ENCODE measurements at regions not wholly inside any gene's neighbourhood (a gene's known extent, or its start where the extent isn't known, plus 50 kb on each side); places are given as distances from the start of the nearest gene placed in this dataset.
"Not testable (repeated sequence)": the region's sequence is repeated elsewhere in the genome, so short reads cannot be mapped to it uniquely, and the experiment has no call there.

DNA sequence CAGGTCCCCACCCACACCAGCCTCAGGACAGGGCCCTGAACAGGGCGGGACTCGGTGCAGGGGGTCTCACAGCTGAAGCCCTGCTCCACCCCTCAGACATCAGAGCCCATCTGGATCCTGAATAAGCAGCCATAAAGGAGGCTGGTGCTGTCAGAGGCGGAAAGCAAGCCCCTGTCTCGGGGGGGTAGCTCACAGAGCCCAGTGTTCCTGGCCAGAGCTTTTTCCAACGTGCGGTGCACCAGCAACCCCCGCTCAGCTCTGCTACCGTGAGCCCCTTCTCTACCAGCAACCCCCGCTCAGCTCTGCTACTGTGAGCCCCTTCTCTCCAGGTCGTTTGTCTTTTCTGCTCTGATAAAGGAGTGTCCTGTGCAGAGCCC, 136.5 kb upstream of the SFSWAP start:
- no peak for DNase-seq (ENCODE audit: extremely low read depth, low read depth)
- TF ChIP-seq, protein P1, sequence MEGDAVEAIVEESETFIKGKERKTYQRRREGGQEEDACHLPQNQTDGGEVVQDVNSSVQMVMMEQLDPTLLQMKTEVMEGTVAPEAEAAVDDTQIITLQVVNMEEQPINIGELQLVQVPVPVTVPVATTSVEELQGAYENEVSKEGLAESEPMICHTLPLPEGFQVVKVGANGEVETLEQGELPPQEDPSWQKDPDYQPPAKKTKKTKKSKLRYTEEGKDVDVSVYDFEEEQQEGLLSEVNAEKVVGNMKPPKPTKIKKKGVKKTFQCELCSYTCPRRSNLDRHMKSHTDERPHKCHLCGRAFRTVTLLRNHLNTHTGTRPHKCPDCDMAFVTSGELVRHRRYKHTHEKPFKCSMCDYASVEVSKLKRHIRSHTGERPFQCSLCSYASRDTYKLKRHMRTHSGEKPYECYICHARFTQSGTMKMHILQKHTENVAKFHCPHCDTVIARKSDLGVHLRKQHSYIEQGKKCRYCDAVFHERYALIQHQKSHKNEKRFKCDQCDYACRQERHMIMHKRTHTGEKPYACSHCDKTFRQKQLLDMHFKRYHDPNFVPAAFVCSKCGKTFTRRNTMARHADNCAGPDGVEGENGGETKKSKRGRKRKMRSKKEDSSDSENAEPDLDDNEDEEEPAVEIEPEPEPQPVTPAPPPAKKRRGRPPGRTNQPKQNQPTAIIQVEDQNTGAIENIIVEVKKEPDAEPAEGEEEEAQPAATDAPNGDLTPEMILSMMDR (IDR thresholded peaks at IDR 0.05; ENCODE audit: low read depth, low read length) = no peak

DNA sequence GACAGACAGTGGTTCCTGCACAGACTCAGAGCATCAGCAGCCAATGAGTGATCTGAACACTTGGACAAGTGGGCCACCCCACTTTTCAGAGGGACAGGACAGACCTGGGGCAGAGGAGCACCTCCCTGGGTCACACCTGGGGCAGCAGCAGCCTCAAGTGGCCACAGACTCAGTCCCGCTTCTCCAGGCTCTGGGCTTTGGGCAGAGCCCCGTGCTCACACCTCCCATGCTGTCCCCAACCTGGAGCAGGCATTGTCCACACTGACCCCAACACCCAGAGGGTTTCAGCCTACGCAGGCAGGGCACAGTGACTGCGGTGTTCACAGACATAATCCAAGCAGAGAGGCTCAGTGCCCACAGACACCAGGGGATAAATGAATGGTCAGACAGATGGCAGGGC, 135.5 kb upstream of the SFSWAP start:
- TF ChIP-seq, protein P1 (IDR thresholded peaks at IDR 0.05; ENCODE audit: low read depth, low read length) = no peak
- DNase-seq (ENCODE audit: extremely low read depth, low read depth) = no peak

DNA sequence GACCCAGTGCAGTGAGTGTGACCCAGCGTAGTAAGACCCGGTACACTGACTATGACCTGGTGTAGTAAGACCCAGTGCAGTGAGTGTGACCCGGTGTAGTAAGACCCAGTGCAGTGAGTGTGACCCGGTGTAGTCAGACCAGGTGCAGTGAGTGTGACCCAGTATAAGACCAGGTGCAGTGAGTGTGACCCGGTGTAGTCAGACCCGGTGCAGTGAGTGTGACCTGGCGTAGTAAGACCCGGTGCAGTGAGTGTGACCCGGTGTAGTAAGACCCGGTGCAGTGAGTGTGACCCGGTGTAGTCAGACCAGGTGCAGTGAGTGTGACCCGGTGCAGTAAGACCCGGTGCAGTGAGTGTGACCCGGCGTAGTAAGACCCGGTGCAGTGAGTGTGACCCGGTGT, 134.2 kb upstream of the SFSWAP start:
- DNase-seq (ENCODE audit: extremely low read depth, low read depth) = not testable (repeated sequence)

DNA sequence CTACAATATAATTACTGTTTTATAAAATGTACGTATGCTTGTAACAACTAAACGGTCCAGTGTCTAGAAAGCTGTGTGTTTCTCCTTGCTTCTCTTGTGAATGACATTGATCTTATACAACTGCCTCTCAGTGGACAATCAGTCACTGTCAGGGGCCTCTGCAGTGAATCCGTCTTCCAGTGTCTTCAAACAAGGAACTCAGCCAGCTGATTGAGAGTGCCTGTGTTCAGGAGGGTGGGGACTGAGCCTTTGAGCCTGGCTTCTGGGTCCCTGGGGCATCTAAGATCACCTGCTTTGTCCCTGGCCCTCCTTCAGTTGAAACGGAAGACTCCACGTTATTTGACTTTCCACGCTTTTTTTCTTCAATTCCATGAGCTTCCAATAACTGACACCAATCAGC, 133.1 kb upstream of the SFSWAP start:
- DNase-seq (ENCODE audit: extremely low read depth, low read depth) = no peak
- TF ChIP-seq, protein P1 (IDR thresholded peaks at IDR 0.05; ENCODE audit: low read depth, low read length) = no peak

DNA sequence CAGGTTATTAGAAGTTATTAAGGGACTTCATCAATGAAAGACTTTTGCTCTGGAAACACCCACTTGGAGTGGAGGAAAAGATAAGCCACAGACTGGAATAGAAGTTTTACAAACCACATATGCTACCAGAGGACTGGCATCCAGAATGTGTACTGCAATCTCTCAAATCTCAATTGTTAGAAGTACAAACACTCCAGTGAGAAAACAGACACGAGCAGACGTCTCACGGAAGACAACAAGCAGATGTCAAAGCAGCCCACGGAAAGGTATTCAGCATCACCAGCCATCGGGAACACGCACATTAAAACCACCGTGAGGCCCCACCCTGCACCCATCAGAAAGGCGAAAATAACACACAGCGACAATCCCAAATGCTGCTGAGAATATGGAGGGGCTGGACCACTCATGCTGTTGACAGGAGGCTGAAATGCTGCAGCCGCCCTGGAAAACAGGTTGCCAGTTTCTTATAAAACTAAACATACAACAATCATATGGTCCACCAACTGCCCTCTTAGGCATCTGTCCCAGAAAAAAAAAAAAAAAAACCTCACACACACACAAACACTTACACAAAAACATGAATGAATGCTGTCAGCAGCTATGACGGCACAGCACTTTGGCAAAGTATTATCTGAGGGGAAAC, 131.9 kb upstream of the SFSWAP start:
- no peak for DNase-seq (ENCODE audit: extremely low read depth, low read depth)
- TF ChIP-seq, protein P1 (IDR thresholded peaks at IDR 0.05; ENCODE audit: low read depth, low read length) = no peak

DNA sequence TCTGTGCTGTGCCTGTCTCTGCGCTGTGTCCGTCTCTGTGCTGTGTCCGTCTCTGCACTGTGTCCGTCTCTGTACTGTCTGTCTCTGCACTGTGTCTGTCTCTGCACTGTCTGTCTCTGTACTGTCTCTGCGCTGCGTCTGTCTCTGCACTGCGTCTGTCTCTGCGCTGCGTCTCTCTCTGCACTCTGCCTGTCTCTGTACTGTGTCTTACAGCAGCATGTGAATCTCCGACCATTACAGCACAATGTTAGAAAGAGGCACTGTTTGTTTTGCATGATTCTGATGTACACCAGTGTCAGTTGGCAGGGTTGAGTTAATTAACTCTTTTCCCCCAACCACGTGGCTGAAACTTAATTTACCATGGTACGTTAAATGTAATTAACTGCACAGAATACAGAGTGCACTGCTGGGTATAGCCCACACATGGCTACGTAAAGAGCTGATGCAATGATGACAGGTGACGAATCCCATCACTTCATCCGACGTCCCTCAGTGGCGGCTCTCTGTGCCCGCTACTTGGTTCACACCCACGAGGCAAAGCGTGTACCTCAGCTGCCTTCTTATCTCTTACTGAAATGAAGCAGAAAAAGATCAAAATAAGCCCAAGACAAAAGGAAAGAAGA, 127.7 kb upstream of the SFSWAP start:
- TF ChIP-seq, protein P1 (IDR thresholded peaks at IDR 0.05; ENCODE audit: low read depth, low read length) = no peak
- DNase-seq (ENCODE audit: extremely low read depth, low read depth) = no peak

DNA sequence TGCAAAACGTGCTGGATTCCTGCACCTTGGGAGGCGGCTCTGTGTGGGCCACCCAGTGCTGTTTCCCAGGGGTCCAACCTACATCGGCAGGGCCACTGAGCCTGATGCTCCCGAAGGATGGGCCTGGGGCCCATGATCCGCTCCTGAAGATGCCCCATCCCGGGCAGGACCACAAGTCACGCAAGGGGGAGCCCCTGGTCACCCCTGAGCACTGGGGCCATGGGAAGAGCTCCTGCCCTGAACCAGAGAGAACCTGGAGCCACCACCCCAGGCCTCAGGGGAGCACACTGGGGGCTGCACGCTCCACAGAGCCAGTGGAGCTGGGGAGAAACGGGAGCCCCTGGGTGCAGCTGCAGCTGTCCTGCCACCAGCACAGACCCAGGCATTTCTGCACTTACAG, 124.6 kb upstream of the SFSWAP start:
- DNase-seq (ENCODE audit: extremely low read depth, low read depth) = no peak
- TF ChIP-seq, protein P1 (IDR thresholded peaks at IDR 0.05; ENCODE audit: low read depth, low read length) = no peak

DNA sequence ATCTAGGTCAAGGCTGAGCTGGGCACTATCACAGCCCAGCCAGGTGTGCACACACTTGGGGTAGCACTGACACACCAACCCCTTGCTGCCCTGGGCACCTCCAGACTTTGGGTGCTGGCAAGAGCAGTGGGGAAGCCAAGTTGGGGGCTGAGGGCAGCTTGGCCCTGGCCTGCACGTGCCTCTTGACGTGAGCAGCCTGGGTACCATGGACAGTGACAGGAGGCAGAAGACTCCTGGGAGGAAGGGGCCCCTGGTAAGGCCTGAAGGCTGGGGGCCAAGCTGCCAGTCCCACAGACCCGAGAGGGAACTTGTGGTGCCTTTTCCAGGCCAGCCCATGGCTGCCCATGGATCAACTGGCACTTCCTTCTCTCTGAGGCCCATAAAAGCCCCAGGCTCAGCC, 124.1 kb upstream of the SFSWAP start:
- TF ChIP-seq, protein P1 (IDR thresholded peaks at IDR 0.05; ENCODE audit: low read depth, low read length) = no peak
- DNase-seq (ENCODE audit: extremely low read depth, low read depth) = no peak
